Tibial nerve (tissue), 4 donors: ENCODE measurements at regions not wholly inside any gene's neighbourhood (a gene's known extent, or its start where the extent isn't known, plus 50 kb on each side); places are given as distances from the start of the nearest gene placed in this dataset.

Experiments used
- CTCF ChIP-seq, 5 experiments: fragments of 200-600 bp in 3 of 5; fragments of 450-650 bp in 2 of 5; sonication (generic) in 3 of 5; IDR thresholded peaks; one replicate each; pipeline ENCODE4 v1.5.1; 2016 to 2019; ENCODE audit warnings: antibody characterized with exemption in 5 of 5, mild to moderate bottlenecking in 3 of 5, moderate library complexity in 2 of 5
- EP300 ChIP-seq, 2 donors: sonication (generic); formaldehyde crosslinking; IDR thresholded peaks; one replicate each; pipeline ENCODE4 v1.6.1; 2017; ENCODE audit warnings: antibody characterized with exemption in 2 of 2, mild to moderate bottlenecking in 1 of 2

- TF ChIP-seq CTCF (IDR thresholded peaks at IDR 0.05) = no peak
- TF ChIP-seq EP300 (IDR thresholded peaks at IDR 0.05) = no peak
These were observed 371.4 kb upstream of the ATP5MC3 start for GRCh38 chr2:175552902-175553301.
